ENCODE measurements at regions not wholly inside any gene's neighbourhood (a gene's known extent, or its start where the extent isn't known, plus 50 kb on each side); places are given as distances from the start of the nearest gene placed in this dataset.

- ATAC-seq (ENCODE audit: low FRiP score) (no peak), DNase-seq (no peak)
- Histone ChIP-seq H3K4me3 (ENCODE audit: low read length in 2 of 2) (no peak overlapping the region), H3K27ac (ENCODE audit: low read depth in 1 of 2, low read length in 2 of 2) (no peak overlapping the region), H3K9me3 (ENCODE audit: control insufficient read depth, low read length) (no peaks in the 10 kb centered on the region), H3K4me1 (ENCODE audit: control insufficient read depth in 1 of 2, insufficient read depth in 2 of 2, low read length in 2 of 2) (peaks cover 0 to 3% of the 10 kb centered on the region in 2 donors), H3K27me3 (ENCODE audit: control insufficient read depth in 1 of 2, insufficient read depth in 2 of 2, low read length in 1 of 2) (no peaks in the 10 kb centered on the region), H3K36me3 (ENCODE audit: control insufficient read depth in 1 of 2, insufficient read depth in 2 of 2, low read length in 1 of 2) (no peaks in the 10 kb centered on the region)
- intact Hi-C loops (cut with DNase I), result no loop called here
- 56 to 86% methylated on average over 1 of the region's 1 CpG for WGBS, 2 donors
Measured at GRCh38 chr3:27878014-27878383, 155.9 kb upstream of the EOMES start.

DNA sequence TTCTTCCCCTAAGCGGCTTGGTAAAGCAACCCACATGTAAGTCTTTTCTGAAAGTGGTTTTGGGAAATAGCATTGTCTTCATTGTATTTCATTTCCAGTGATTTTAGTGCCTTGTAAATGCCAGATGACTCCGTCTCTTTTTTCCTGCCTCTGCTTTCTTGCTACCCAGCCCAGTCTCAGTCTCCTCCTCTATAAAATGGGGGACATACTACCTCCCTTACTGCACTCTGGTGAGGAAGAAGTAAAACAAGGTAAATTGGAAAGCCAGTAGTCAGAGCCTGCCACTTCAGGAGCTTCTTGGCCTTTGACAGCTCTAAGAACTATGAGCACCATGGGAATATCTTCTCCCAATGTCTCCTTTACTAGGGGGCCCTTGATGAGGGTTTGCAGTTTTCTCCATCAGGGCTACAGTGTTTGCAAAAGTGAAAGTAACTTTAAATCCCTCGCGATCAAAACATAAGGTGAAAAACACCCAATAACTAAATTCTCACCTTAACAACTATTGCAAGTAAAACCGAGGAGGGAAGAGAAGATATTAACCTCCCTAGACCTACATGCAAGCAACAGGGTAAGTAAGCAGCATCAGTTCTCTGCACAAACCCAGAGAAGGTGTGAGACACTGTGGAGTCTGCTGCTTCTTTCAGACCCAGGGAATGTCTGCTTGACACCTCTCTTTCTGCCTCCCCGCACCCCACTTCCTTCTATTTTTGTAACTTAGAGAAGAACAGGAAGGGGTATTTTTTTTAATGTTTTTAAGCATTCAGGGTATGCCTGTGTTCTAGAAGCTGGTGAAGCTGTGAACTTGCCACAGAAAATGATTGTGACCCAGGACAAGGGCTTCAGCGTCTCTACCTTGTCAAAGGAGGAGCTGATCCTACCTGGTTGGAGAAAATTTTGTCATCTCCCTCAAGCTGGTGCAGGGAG, 159.1 kb upstream of the EOMES start:
- ATAC-seq (ENCODE audit: low FRiP score) (no peak), DNase-seq (no peak)
- 72% methylated on average over 7 of the region's 7 CpGs for WGBS, 2 donors
- peaks cover 0 to 3% of the 10 kb centered on the region in 2 donors for H3K4me1 ChIP-seq (ENCODE audit: control insufficient read depth in 1 of 2, insufficient read depth in 2 of 2, low read length in 2 of 2)
- no peak overlapping the region for H3K4me3 ChIP-seq (ENCODE audit: low read length in 2 of 2)
- H3K27ac ChIP-seq (ENCODE audit: low read depth in 1 of 2, low read length in 2 of 2), result no peak overlapping the region
- H3K36me3 ChIP-seq (ENCODE audit: control insufficient read depth in 1 of 2, insufficient read depth in 2 of 2, low read length in 1 of 2), result no peaks in the 10 kb centered on the region
- no peaks in the 10 kb centered on the region for H3K27me3 ChIP-seq (ENCODE audit: control insufficient read depth in 1 of 2, insufficient read depth in 2 of 2, low read length in 1 of 2)
- no peaks in the 10 kb centered on the region for H3K9me3 ChIP-seq (ENCODE audit: control insufficient read depth, low read length)
- intact Hi-C loops (cut with DNase I), result no loop called here

- no peak for ATAC-seq (ENCODE audit: low FRiP score)
- H3K27me3 ChIP-seq (ENCODE audit: control insufficient read depth in 1 of 2, insufficient read depth in 2 of 2, low read length in 1 of 2), result no peaks in the 10 kb centered on the region
- no peaks in the 10 kb centered on the region for H3K36me3 ChIP-seq (ENCODE audit: control insufficient read depth in 1 of 2, insufficient read depth in 2 of 2, low read length in 1 of 2)
- peaks cover 0 to 3% of the 10 kb centered on the region in 2 donors for H3K4me1 ChIP-seq (ENCODE audit: control insufficient read depth in 1 of 2, insufficient read depth in 2 of 2, low read length in 2 of 2)
- H3K27ac ChIP-seq (ENCODE audit: low read depth in 1 of 2, low read length in 2 of 2), result no peak overlapping the region
- H3K9me3 ChIP-seq (ENCODE audit: control insufficient read depth, low read length), result no peaks in the 10 kb centered on the region
- no peak for DNase-seq
- H3K4me3 ChIP-seq (ENCODE audit: low read length in 2 of 2), result no peak overlapping the region
- 65 to 75% methylated on average over 1 of the region's 1 CpG for WGBS, 2 donors
- intact Hi-C loops (cut with DNase I), result no loop called here
Measured at GRCh38 chr3:27883266-27883665, 161.1 kb upstream of the EOMES start.

GRCh38 chr3:27885641-27886040, 163.5 kb upstream of the EOMES start:
- Histone ChIP-seq H3K9me3 (ENCODE audit: control insufficient read depth, low read length) (no peaks in the 10 kb centered on the region), H3K4me1 (ENCODE audit: control insufficient read depth in 1 of 2, insufficient read depth in 2 of 2, low read length in 2 of 2) (peaks cover 0 to 3% of the 10 kb centered on the region in 2 donors), H3K27ac (ENCODE audit: low read depth in 1 of 2, low read length in 2 of 2) (no peak overlapping the region), H3K36me3 (ENCODE audit: control insufficient read depth in 1 of 2, insufficient read depth in 2 of 2, low read length in 1 of 2) (no peaks in the 10 kb centered on the region), H3K27me3 (ENCODE audit: control insufficient read depth in 1 of 2, insufficient read depth in 2 of 2, low read length in 1 of 2) (no peaks in the 10 kb centered on the region), H3K4me3 (ENCODE audit: low read length in 2 of 2) (no peak overlapping the region)
- ATAC-seq (ENCODE audit: low FRiP score) (no peak), DNase-seq (no peak)
- intact Hi-C loops (cut with DNase I), result no loop called here
- 19 to 34% methylated on average over 1 of the region's 1 CpG for WGBS, 2 donors

- no peak overlapping the region for H3K4me3 ChIP-seq (ENCODE audit: low read length in 2 of 2)
- H3K9me3 ChIP-seq (ENCODE audit: control insufficient read depth, low read length), result no peaks in the 10 kb centered on the region
- no peaks in the 10 kb centered on the region for H3K36me3 ChIP-seq (ENCODE audit: control insufficient read depth in 1 of 2, insufficient read depth in 2 of 2, low read length in 1 of 2)
- DNase-seq (no peak), ATAC-seq (ENCODE audit: low FRiP score) (no peak)
- 51 to 67% methylated on average over 2 of the region's 2 CpGs for WGBS, 2 donors
- no peaks in the 10 kb centered on the region for H3K27me3 ChIP-seq (ENCODE audit: control insufficient read depth in 1 of 2, insufficient read depth in 2 of 2, low read length in 1 of 2)
- intact Hi-C loops (cut with DNase I), result no loop called here
- no peaks in the 10 kb centered on the region for H3K4me1 ChIP-seq (ENCODE audit: control insufficient read depth in 1 of 2, insufficient read depth in 2 of 2, low read length in 2 of 2)
- no peak overlapping the region for H3K27ac ChIP-seq (ENCODE audit: low read depth in 1 of 2, low read length in 2 of 2)
Measured at GRCh38 chr3:27888562-27888961, 166.4 kb upstream of the EOMES start.

- no peaks in the 10 kb centered on the region for H3K36me3 ChIP-seq (ENCODE audit: control insufficient read depth in 1 of 2, insufficient read depth in 2 of 2, low read length in 1 of 2)
- no peak overlapping the region for H3K4me3 ChIP-seq (ENCODE audit: low read length in 2 of 2)
Measured at GRCh38 chr3:27889745-27890144, 167.6 kb upstream of the EOMES start.

DNA sequence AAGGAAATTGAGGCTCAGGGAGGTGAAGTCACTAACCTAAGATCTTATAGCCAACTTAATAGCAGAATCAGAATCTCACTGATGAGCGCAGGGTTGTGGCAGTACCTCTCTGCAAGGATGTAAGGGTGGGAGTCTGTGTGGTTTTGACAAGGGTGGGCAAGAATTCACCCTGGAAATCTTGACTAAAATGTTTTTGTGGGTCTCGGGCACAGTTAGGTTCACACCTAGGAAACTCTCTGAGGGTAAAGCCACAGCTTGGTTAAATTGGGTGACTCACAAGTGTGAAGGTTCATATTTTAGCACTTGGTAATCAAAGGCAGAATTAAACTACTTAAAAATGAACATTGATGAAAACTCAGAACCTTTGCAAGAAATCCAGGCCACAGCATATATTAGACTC, 178.2 kb upstream of the EOMES start:
- no peak for ATAC-seq (ENCODE audit: low FRiP score)
- Histone ChIP-seq H3K4me3 (ENCODE audit: low read length in 2 of 2) (no peak overlapping the region), H3K9me3 (ENCODE audit: control insufficient read depth, low read length) (no peaks in the 10 kb centered on the region), H3K27me3 (ENCODE audit: control insufficient read depth in 1 of 2, insufficient read depth in 2 of 2, low read length in 1 of 2) (no peaks in the 10 kb centered on the region), H3K4me1 (ENCODE audit: control insufficient read depth in 1 of 2, insufficient read depth in 2 of 2, low read length in 2 of 2) (no peaks in the 10 kb centered on the region), H3K27ac (ENCODE audit: low read depth in 1 of 2, low read length in 2 of 2) (no peak overlapping the region), H3K36me3 (ENCODE audit: control insufficient read depth in 1 of 2, insufficient read depth in 2 of 2, low read length in 1 of 2) (no peaks in the 10 kb centered on the region)
- intact Hi-C loops (cut with DNase I), result no loop called here
- no peak for DNase-seq
- WGBS, 2 donors, result 88 to 90% methylated on average over 2 of the region's 2 CpGs

More at GRCh38 chr3:27889745-27890144, 167.6 kb upstream of the EOMES start:
- no peak for ATAC-seq (ENCODE audit: low FRiP score)
- no peaks in the 10 kb centered on the region for H3K27me3 ChIP-seq (ENCODE audit: control insufficient read depth in 1 of 2, insufficient read depth in 2 of 2, low read length in 1 of 2)
- intact Hi-C loops (cut with DNase I), result no loop called here
- 84 to 88% methylated on average over 4 of the region's 4 CpGs for WGBS, 2 donors
- no peak overlapping the region for H3K27ac ChIP-seq (ENCODE audit: low read depth in 1 of 2, low read length in 2 of 2)
- no peaks in the 10 kb centered on the region for H3K9me3 ChIP-seq (ENCODE audit: control insufficient read depth, low read length)
- no peaks in the 10 kb centered on the region for H3K4me1 ChIP-seq (ENCODE audit: control insufficient read depth in 1 of 2, insufficient read depth in 2 of 2, low read length in 2 of 2)
- DNase-seq, result no peak

DNA sequence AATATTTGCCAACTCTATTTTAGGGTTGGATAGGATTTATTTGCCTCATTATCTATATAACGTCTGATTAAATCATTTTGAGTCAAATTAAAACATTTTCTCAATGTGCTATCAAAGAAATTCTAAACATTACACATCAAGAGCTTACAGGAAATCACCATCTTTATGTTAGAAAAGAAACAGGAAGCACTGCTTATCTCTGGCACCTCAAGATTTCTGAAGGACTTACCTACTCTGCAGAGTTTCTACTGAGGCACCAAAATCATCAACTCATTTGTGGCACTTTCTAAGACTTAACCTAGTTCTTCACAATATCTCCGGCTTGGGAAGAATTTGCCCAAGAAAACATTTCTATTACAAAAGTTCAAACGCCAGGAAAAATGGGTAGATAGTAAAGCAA, 181.3 kb upstream of the EOMES start:
- intact Hi-C loops (cut with DNase I), result no loop called here
- no peak for DNase-seq
- WGBS, 2 donors, result 45 to 49% methylated on average over 3 of the region's 3 CpGs
- Histone ChIP-seq H3K27ac (ENCODE audit: low read depth in 1 of 2, low read length in 2 of 2) (no peak overlapping the region), H3K36me3 (ENCODE audit: control insufficient read depth in 1 of 2, insufficient read depth in 2 of 2, low read length in 1 of 2) (no peaks in the 10 kb centered on the region), H3K9me3 (ENCODE audit: control insufficient read depth, low read length) (no peaks in the 10 kb centered on the region), H3K27me3 (ENCODE audit: control insufficient read depth in 1 of 2, insufficient read depth in 2 of 2, low read length in 1 of 2) (no peaks in the 10 kb centered on the region), H3K4me3 (ENCODE audit: low read length in 2 of 2) (no peak overlapping the region), H3K4me1 (ENCODE audit: control insufficient read depth in 1 of 2, insufficient read depth in 2 of 2, low read length in 2 of 2) (no peaks in the 10 kb centered on the region)
- no peak for ATAC-seq (ENCODE audit: low FRiP score)

DNA sequence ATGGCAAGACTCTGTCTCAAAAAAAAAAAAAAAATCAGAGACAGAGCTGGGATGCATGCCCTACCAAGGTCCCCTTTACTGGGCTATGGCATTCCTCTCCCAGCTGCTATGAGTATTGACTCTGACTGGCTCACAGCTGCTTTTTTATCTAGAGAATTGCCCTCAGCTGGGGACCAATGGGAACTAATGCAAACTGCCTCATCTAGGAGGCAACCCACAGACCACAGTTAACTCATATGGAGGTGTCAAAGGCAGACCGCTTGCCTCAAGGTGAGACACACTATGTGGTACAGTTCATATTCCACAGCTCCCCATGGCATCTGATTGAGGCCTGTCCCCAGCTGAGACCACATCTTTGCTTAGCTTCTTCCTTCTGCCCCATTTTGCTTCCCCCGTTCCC, 183.5 kb upstream of the EOMES start:
- no peaks in the 10 kb centered on the region for H3K9me3 ChIP-seq (ENCODE audit: control insufficient read depth, low read length)
- ATAC-seq (ENCODE audit: low FRiP score), result peak; percentile 30
- no peaks in the 10 kb centered on the region for H3K4me1 ChIP-seq (ENCODE audit: control insufficient read depth in 1 of 2, insufficient read depth in 2 of 2, low read length in 2 of 2)
- intact Hi-C loops (cut with DNase I), result no loop called here
- no peak overlapping the region for H3K27ac ChIP-seq (ENCODE audit: low read depth in 1 of 2, low read length in 2 of 2)
- DNase-seq, result no peak
- no peak overlapping the region for H3K4me3 ChIP-seq (ENCODE audit: low read length in 2 of 2)
- 94% methylated on average over 2 of the region's 2 CpGs for WGBS, 2 donors
- H3K27me3 ChIP-seq (ENCODE audit: control insufficient read depth in 1 of 2, insufficient read depth in 2 of 2, low read length in 1 of 2), result no peaks in the 10 kb centered on the region
- H3K36me3 ChIP-seq (ENCODE audit: control insufficient read depth in 1 of 2, insufficient read depth in 2 of 2, low read length in 1 of 2), result no peaks in the 10 kb centered on the region

All from aorta (tissue), 5 donors.